ENCODE measurements at regions not wholly inside any gene's neighbourhood (a gene's known extent, or its start where the extent isn't known, plus 50 kb on each side); places are given as distances from the start of the nearest gene placed in this dataset.
"Not testable (repeated sequence)": the region's sequence is repeated elsewhere in the genome, so short reads cannot be mapped to it uniquely, and the experiment has no call there.

DNA sequence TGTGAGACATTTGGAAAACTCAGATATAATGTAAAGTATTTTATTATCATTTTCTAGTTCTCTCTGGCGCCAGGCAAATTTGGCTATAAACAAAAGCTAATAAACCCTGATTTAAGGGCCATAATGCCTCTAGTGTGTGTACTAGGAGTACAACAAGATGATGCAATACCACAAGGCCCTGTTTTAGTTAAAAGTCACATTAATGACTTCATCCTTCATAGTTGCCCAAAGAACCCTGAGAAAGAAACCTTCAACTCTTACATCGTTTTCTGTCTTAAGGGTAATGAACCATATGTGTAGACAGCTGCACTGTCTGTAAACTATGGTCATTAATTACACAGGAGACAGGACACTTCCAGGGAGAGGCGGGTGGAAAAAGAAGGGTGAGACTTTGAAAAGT lies 538.4 kb downstream of the FAM181B start:
- no peak for DNase-seq
- H3K36me3 ChIP-seq (replicated peaks): no peaks in the 10 kb centered on the region
- no peak overlapping the region for H3K27ac ChIP-seq
- in situ Hi-C loops (cut with HindIII; ENCODE audit: low pct_ligation_motif_present, low sequenced_read_pairs): no loop called here
- H3K4me3 ChIP-seq (ENCODE audit: low read depth, low read length): no peak overlapping the region
- no peaks in the 10 kb centered on the region for H3K27me3 ChIP-seq (replicated peaks)
- TF ChIP-seq, protein P1, sequence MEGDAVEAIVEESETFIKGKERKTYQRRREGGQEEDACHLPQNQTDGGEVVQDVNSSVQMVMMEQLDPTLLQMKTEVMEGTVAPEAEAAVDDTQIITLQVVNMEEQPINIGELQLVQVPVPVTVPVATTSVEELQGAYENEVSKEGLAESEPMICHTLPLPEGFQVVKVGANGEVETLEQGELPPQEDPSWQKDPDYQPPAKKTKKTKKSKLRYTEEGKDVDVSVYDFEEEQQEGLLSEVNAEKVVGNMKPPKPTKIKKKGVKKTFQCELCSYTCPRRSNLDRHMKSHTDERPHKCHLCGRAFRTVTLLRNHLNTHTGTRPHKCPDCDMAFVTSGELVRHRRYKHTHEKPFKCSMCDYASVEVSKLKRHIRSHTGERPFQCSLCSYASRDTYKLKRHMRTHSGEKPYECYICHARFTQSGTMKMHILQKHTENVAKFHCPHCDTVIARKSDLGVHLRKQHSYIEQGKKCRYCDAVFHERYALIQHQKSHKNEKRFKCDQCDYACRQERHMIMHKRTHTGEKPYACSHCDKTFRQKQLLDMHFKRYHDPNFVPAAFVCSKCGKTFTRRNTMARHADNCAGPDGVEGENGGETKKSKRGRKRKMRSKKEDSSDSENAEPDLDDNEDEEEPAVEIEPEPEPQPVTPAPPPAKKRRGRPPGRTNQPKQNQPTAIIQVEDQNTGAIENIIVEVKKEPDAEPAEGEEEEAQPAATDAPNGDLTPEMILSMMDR (IDR thresholded peaks at IDR 0.05; ENCODE audit: low read depth, low read length, missing control alignments): no peak

DNA sequence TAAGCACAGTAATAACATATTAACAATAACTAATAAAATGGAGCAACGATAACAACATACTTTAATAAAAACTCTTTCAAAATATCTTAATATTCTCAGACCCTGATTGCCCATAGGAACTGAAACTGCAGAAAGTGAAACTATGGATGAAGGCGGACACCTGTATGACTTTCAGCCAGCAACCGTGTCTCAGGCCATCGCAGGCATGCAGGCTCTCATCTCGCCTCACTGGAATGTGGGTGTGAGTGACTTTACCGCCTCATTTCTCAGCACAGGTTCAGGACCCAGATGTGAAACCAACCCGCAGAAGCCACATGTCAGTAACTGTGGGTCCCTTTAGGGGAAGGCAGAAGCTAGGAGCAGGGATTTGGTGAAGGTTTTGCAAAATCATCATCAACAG lies 539.1 kb downstream of the FAM181B start:
- in situ Hi-C loops (cut with HindIII; ENCODE audit: low pct_ligation_motif_present, low sequenced_read_pairs): no loop called here
- Histone ChIP-seq H3K27ac (no peak overlapping the region), H3K4me3 (ENCODE audit: low read depth, low read length) (no peak overlapping the region), H3K36me3 (replicated peaks) (no peaks in the 10 kb centered on the region), H3K27me3 (replicated peaks) (no peaks in the 10 kb centered on the region)
- no peak for DNase-seq
- TF ChIP-seq, protein P1 (IDR thresholded peaks at IDR 0.05; ENCODE audit: low read depth, low read length, missing control alignments): no peak

DNA sequence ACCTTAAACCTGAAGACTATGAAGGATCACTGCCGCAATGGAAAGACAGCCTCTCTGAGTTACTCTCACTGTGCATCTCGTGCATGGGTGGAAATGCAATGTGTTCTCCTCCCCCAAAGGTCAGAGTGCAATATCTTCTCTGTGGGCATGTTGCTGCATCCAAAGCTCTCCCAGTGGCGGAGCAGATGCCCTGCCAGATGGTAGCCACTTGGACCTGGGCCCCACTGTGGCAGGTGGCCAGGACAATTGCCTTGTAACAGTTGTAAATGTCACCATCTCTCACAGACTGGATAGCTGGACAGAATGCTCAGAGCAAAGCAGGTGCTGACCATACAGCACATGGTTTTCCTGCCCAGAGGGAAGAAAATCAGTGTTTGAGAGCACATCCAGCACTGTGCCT lies 542.0 kb downstream of the FAM181B start:
- H3K27ac ChIP-seq: no peak overlapping the region
- TF ChIP-seq, protein P1 (IDR thresholded peaks at IDR 0.05; ENCODE audit: low read depth, low read length, missing control alignments): no peak
- no peaks in the 10 kb centered on the region for H3K27me3 ChIP-seq (replicated peaks)
- H3K4me3 ChIP-seq (ENCODE audit: low read depth, low read length): no peak overlapping the region
- in situ Hi-C loops (cut with HindIII; ENCODE audit: low pct_ligation_motif_present, low sequenced_read_pairs): no loop called here
- no peak for DNase-seq
- H3K36me3 ChIP-seq (replicated peaks): no peaks in the 10 kb centered on the region

DNA sequence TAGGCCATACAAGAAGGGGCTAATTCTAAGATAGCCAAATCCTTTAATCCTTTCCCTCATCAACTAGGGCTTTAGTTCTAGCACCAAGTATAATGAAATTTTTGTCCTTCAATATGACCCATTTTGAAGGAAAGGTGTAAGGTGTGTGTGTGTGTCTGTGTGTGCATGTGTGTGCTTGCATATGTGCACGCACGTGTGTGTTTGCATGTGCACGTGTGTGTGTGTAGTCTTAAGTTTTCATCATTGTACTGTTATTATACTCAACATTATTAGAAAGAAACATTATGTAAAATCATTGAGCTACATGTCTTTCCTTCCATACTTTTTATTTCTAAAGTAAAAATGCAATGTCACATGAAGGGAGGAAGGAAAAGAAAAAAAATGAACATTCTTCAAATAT lies 547.7 kb downstream of the FAM181B start:
- TF ChIP-seq, protein P1 (IDR thresholded peaks at IDR 0.05; ENCODE audit: low read depth, low read length, missing control alignments): no peak
- Histone ChIP-seq H3K27me3 (replicated peaks) (no peaks in the 10 kb centered on the region), H3K36me3 (replicated peaks) (no peaks in the 10 kb centered on the region), H3K4me3 (ENCODE audit: low read depth, low read length) (no peak overlapping the region), H3K27ac (no peak overlapping the region)
- DNase-seq: no peak
- in situ Hi-C loops (cut with HindIII; ENCODE audit: low pct_ligation_motif_present, low sequenced_read_pairs): no loop called here

DNA sequence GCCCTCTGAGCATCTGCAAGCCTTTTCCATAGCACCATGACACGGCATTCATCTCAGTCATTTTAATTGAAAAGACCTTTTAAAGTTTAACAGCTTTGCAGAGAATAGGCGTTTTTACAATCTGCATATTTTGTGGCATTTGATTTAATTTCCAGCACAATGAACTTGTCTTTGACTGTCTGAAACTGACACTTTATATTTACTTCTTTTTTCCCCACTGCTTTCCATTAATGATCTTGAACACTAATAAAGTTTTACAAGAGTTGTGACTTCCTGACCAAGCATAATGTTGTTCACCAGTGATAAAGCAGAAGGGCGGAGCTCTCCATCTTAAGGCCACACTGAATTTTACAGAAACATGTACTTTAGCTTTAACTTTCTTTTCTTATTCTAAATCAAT lies 548.7 kb downstream of the FAM181B start:
- Histone ChIP-seq H3K4me3 (ENCODE audit: low read depth, low read length) (no peak overlapping the region), H3K27ac (no peak overlapping the region), H3K36me3 (replicated peaks) (no peaks in the 10 kb centered on the region), H3K27me3 (replicated peaks) (no peaks in the 10 kb centered on the region)
- in situ Hi-C loops (cut with HindIII; ENCODE audit: low pct_ligation_motif_present, low sequenced_read_pairs): no loop called here
- TF ChIP-seq, protein P1 (IDR thresholded peaks at IDR 0.05; ENCODE audit: low read depth, low read length, missing control alignments): no peak
- no peak for DNase-seq

DNA sequence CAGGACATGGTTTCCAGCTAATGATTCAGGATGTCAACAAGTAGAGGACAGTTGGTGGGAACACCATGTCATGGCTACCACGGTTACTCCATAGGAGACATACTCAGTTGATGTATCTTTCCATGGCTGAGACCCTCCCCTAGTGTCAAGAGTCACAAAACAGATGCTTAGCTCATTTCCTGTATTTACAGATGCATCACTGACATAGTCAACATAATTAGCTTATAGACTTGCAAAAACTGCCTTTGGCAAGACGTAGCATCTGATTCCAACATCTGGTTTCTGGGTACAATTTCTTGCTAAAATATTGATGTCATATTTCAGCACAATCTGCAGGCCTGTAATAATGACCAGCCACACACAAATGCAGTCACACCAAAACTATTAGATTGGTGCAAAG lies 550.3 kb downstream of the FAM181B start:
- DNase-seq: no peak
- no peaks in the 10 kb centered on the region for H3K27me3 ChIP-seq (replicated peaks)
- H3K27ac ChIP-seq: no peak overlapping the region
- in situ Hi-C loops (cut with HindIII; ENCODE audit: low pct_ligation_motif_present, low sequenced_read_pairs): no loop called here
- no peak overlapping the region for H3K4me3 ChIP-seq (ENCODE audit: low read depth, low read length)
- TF ChIP-seq, protein P1 (IDR thresholded peaks at IDR 0.05; ENCODE audit: low read depth, low read length, missing control alignments): no peak
- H3K36me3 ChIP-seq (replicated peaks): no peaks in the 10 kb centered on the region

DNA sequence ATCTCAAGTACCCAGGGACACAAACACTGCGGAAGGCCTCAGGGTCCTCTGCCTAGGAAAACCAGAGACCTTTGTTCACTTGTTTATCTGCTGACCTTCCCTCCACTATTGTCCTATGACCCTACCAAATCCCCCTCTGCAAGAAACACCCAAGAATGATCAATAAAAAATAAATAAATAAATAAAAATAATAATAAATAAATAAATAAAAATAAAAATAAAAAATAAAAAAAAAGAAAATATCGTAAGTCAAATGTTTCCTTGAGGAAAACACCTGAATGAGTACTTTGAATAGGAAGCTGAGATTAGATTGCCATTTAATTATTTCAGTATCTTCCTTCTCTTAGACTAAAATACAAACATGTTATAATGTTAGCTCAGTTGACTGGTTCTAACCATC lies 551.0 kb downstream of the FAM181B start:
- H3K36me3 ChIP-seq (replicated peaks); DNase-seq; in situ Hi-C loops (cut with HindIII; ENCODE audit: low pct_ligation_motif_present, low sequenced_read_pairs); H3K4me3 ChIP-seq (ENCODE audit: low read depth, low read length); H3K27me3 ChIP-seq (replicated peaks); H3K27ac ChIP-seq: not testable (repeated sequence)

DNA sequence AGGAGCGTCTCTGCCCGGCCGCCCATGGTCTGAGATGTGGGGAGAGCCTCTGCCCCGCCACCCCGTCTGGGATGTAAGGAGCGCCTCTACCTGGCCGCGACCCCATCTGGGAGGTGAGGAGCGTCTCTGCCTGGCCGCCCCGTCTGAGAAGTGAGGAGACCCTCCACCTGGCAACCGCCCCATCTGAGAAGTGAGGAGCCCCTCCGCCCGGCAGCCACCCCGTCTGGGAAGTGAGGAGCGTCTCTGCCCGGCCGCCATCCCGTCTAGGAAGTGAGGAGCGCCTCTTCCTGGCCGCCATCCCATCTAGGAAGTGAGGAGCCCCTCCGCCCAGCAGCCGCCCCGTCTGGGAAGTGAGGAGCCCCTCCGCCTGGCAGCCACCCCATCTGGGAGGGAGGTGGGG lies 551.9 kb downstream of the FAM181B start:
- H3K27ac ChIP-seq, DNase-seq: not testable (repeated sequence)

More for the DNA sequence above, 551.9 kb downstream of the FAM181B start:
- H3K36me3 ChIP-seq (replicated peaks); H3K27me3 ChIP-seq (replicated peaks); in situ Hi-C loops (cut with HindIII; ENCODE audit: low pct_ligation_motif_present, low sequenced_read_pairs); H3K4me3 ChIP-seq (ENCODE audit: low read depth, low read length): not testable (repeated sequence)

Measured in brain microvascular endothelial cell (primary cell).